HG02852 (cell line): ENCODE measurements at regions not wholly inside any gene's neighbourhood (a gene's known extent, or its start where the extent isn't known, plus 50 kb on each side); places are given as distances from the start of the nearest gene placed in this dataset.
"Not testable (repeated sequence)": the region's sequence is repeated elsewhere in the genome, so short reads cannot be mapped to it uniquely, and the experiment has no call there.

Source experiments
- ATAC-seq: cut with Tn5 transposase; IDR thresholded peaks from one replicate; pipeline ENCODE4 v1.9.1; 2021; ENCODE audit warnings: mild to moderate bottlenecking, moderate library complexity; ENCODE audit not compliant: unreplicated experiment

GRCh38 chr16:26959416-26960009 is 107.2 kb upstream of the C16orf82 start:
- no peak for ATAC-seq

GRCh38 chr16:26961459-26961858 is 105.3 kb upstream of the C16orf82 start:
- ATAC-seq, result no peak

GRCh38 chr16:26963109-26963508 is 103.6 kb upstream of the C16orf82 start:
- ATAC-seq, result no peak

GRCh38 chr16:26969589-26970231 is 97.0 kb upstream of the C16orf82 start:
- no peak for ATAC-seq

GRCh38 chr16:26970292-26970691 is 96.4 kb upstream of the C16orf82 start:
- no peak for ATAC-seq

- no peak for ATAC-seq
Observed at GRCh38 chr16:26976873-26977272, 89.9 kb upstream of the C16orf82 start.

GRCh38 chr16:26981266-26981938 is 85.3 kb upstream of the C16orf82 start:
- ATAC-seq, result no peak

- no peak for ATAC-seq
Observed at GRCh38 chr16:26982422-26982821, 84.3 kb upstream of the C16orf82 start.

- no peak for ATAC-seq
Observed at GRCh38 chr16:26983426-26983825, 83.3 kb upstream of the C16orf82 start.

GRCh38 chr16:26985100-26986065 is 81.3 kb upstream of the C16orf82 start:
- ATAC-seq, result no peak

GRCh38 chr16:26987597-26988010 is 79.1 kb upstream of the C16orf82 start:
- ATAC-seq, result no peak

GRCh38 chr16:26988186-26988585 is 78.5 kb upstream of the C16orf82 start:
- no peak for ATAC-seq

GRCh38 chr16:26990384-26991120 is 76.2 kb upstream of the C16orf82 start:
- ATAC-seq, result not testable (repeated sequence)

- ATAC-seq, result no peak
Observed at GRCh38 chr16:26992666-26993349, 73.9 kb upstream of the C16orf82 start.

- no peak for ATAC-seq
Observed at GRCh38 chr16:26993511-26993910, 73.2 kb upstream of the C16orf82 start.

GRCh38 chr16:26993963-26994362 is 72.8 kb upstream of the C16orf82 start:
- ATAC-seq, result no peak

GRCh38 chr16:26995522-26995921 is 71.2 kb upstream of the C16orf82 start:
- no peak for ATAC-seq

- ATAC-seq, result no peak
Observed at GRCh38 chr16:27005386-27005785, 61.3 kb upstream of the C16orf82 start.
